CD1c-positive myeloid dendritic cell (primary cell): ENCODE measurements at regions not wholly inside any gene's neighbourhood (a gene's known extent, or its start where the extent isn't known, plus 50 kb on each side); places are given as distances from the start of the nearest gene placed in this dataset.
A peak's percentile ranks its signal among the peaks of the same experiment; 100 is the strongest.
"Not testable (repeated sequence)": the region's sequence is repeated elsewhere in the genome, so short reads cannot be mapped to it uniquely, and the experiment has no call there.

Experiments
- DNase-seq: peaks from one replicate; pipeline ENCODE4 v3.0.0-alpha.2; 2016; ENCODE audit errors: extremely low spot score

DNA sequence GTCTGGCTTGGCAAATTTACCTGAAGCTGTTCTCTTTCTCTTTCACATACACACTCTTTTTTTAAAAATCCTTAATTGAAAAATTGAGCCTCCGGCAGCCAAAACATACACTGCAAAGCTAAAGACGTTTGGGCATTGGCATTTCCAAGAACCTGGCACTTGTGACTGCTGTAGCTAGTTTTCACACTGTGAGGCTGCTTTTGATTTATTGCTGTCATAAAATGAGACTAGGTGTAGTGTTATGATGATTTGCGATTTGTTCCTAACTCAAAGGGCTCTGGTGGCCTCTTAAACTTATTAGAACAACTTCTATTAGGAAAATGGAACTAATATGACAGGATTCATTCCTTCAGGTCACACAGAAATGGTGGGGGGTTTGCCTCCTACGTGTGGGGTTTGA, 377.1 kb upstream of the FAR2 start:
- no peak for DNase-seq

DNA sequence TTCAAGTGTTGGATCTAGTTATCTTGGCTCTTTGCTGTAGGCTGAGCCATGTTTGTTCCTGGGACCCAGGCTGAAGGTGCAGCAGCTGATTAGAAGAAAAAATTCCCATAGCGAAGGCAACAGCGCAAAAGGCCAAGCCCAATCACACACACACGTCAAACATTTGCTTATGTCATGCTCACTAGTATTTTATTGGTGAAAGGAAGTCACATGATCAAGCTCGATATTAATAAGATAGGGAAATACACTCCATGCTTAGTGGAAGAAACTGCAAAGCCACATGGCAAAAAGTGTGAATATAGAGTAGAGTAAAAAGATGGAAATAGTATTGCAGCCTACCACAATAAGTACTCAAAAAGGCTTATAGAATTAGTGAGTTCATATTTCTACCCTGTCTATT, 373.5 kb upstream of the FAR2 start:
- no peak for DNase-seq

DNA sequence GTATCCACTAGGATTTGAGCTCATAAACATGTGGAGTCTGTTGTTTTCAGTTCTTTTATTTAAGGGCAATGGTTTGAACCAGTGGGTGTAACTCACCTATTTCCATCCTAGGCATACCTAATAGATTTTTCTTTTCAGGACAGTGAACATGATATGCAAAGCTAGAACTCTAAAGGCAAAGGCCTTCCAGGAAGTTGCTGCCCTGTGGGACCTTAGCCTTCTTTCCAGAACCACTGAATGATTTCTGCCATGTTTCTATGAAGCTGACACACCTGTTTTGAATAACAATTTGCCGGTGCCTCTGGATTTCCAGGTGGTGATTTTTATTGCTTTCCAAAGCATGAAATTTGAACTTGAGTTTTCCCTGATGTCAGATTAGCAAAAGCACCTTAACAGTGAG, 372.9 kb upstream of the FAR2 start:
- DNase-seq: no peak

DNA sequence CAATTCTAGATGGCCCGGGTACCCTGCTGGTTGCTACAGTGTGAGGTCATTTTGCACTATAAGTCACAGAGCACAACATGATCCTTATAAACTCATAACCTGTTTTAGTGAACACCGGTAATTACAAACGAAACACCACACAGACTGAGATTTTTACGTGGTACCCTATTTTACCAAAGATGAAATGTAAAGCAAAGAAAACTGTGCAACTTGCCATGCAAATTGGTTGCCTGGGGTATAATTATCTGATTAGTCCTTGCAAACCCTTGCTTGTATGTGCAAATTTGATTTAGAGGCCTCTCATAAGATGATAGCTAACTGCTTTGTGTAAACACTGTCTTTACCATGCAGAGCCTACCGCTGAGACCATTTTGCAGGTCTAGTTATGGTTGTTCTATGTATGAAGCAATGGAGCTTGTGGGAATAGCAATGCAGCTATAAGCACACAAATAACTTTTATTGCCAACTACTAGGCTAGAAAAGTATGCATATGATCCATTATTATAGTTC, 372.1 kb upstream of the FAR2 start:
- no peak for DNase-seq

DNA sequence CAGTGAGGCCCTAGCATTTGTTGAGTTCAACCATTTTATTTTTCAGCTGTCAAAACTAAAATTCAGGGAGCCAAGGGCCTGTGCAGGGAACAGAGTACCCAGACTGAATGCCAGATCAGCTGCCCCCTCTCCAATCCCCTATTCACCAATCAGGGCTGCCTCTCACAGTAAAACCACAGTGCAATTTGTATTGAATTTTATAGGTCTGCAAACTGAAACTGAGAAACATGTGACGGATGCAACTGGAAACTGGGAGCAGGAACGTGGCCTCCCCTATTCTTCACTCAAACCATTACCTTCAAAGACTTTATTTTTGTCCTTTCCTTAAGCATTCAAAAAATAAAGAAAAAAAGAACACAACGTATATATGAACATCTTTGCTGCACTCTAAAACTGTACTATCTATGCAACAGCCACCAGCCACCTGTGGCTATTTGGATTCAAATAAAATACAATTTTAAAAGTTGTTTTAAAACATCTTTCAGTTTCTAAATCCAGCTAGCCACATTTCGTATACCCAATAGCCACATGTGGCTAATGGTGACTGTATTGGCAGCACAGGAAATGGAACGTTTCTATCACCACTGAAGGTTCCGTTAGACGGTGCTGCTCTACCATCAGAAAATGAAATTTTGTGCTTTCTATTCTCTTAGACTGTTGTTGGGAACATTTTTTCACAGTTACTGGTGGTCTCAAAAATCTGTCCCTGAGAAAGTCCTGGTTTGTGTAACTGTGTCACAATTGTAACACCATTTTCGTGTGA, 371.3 kb upstream of the FAR2 start:
- no peak for DNase-seq

DNA sequence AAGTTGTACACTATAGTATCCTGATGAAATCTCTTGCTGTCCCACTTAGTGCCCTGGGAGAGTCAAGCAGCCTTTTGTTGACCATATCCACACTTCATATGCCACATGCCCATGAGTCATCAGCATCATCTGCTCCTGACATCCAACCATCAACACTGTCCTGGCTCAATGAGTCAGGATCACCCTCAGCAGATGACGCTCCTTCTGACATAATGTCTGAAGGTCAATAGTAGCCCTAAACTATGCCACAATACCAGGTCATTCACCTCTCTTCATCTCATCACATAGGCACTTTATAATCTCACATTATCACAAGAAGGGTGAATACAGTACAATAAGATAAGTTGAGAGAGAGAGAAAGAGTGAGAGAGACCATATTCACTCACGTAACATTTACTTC, 369.0 kb upstream of the FAR2 start:
- DNase-seq: peak; percentile 12

DNA sequence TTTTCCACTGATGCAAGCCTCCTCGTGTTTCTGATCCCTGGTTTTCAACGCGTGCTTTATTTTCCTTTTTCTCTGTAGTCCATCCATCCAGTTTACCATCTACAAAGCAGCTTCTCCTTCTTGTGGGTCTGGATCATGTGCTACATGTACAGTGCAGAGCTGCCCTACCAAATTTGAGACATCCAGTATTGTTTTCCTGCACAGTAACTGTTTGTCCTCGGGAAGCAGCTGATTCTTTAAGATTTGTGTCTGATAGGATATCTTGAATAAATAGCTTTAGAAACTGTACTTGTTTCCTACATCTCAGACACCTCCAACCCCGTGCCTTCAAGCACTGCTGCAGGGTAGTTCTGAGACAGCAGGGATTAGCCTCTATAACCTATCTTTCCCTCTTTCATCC, 368.1 kb upstream of the FAR2 start:
- no peak for DNase-seq

DNA sequence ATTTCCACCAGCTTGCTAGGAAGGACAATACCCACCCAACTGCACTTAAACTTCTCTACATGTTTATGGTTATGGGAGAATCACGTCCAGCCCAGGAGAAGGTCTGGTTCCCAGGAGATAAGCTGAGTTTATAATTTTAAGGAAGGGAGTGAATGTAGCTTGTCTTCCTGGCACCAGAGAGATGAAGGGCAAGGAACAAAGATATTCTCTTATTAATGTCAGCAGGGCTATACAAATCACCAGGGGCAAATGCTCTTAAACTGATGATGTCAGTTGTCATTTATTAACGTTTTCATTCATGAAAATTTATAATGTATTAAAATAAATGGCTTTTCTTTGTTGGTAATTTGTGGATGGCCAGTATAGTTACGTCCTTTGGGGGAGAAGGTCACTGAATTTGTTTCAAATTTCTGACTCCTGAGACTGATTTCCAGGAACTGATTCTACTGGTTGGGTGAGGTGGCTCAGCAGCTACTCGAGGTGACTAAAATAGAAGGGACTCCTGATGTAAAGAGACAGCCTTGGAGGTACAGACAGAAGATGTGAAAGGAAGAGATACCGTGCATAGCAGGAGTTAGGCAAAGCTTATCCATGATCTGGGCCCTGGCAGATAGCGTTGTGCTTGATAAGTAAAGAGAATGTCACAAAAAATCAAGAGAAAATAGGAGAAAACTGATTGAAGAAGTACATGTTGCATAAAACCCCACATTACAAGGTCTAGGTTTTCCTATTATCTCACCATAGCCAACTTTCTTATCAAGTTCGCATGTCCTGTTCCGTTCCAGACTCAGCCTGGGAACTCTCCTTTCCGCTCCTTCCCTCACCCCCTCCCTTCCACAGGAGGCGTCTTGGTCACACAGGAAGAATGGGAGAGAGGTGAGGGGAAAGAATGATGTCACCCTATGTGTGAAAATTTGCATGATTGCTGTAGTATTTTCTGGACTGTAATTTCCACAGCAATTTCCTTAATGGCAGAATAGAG, 367.1 kb upstream of the FAR2 start:
- DNase-seq: no peak

DNA sequence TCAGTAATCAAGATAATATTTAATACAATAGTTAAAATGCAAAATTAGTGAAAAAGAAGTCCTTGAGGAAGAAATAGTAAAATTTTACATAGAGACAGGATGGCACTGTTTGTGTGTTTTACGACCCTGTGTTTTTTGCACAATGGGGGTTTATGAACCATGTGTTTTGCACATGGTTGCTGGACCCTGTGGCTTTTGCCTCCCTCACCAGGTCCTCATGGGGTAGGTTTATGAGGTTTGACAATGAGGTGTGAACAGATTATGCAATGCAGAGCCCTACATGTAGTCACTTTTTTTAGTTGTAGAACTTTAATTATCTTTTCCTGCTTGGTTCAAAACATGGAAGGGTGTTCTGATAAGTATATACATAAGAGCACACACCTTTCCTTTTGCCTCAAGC, 366.3 kb upstream of the FAR2 start:
- no peak for DNase-seq

DNA sequence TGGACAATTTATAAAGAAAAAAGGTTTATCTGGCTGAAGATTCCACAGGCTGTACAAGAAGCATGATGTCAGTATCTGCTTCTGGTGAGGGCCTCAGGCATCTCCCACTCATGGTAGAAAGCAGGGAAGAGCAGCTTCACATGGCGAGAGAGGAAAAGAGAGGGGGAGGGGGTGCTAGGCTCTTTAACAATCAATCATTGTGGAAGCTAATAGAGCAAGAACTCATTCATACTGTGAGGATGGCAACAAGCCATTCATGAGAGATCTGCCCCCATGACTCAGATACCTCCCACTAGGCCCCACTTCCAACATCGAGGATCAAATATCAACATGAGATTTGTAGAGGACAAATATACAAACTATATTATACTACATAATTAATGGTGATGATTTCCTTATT, 361.9 kb upstream of the FAR2 start:
- no peak for DNase-seq

DNA sequence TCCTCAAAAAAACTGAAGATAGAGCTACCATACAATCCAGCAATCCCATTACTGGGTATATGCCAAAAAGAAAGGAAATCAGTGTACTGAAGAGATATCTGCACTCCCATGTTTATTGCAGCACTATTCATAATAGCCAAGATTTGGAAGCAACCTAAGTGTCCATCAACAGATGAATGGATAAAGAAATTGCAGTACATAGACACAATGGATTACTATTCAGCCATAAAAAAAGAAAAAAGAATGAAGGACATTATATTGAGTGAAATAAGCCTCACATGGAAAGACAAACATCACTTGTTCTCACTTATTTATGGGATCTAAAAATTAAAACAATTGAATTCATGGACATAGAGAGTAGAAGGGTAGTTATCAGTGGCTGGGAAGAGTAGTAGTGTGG, 360.8 kb upstream of the FAR2 start:
- DNase-seq: not testable (repeated sequence)

DNA sequence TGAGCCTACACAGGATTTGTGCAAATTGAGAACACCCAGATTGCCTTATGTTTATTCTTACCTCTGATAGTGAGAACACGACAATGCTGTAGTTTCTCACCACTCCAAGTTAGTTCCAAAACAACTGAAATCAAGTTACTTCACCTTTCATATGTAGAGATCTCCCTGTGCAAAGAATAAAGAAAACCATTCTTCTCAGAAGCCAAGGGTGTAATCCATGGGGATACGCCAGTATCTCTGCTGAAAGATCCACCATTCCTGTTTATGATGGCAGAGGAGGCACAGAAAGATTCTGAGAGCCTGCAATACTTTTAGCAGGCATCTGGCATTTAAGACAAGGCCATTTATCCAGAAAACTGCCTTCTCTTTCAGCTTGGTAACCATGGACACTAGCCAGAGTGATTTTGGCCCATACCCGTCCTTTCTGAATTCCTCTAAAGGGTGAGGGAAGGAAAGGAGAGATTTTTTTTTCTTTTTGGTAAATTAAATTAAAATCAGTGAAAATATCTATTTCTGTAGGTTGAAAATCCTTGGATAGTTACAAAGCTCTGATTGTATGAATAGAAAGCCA, 355.4 kb upstream of the FAR2 start:
- DNase-seq: no peak

DNA sequence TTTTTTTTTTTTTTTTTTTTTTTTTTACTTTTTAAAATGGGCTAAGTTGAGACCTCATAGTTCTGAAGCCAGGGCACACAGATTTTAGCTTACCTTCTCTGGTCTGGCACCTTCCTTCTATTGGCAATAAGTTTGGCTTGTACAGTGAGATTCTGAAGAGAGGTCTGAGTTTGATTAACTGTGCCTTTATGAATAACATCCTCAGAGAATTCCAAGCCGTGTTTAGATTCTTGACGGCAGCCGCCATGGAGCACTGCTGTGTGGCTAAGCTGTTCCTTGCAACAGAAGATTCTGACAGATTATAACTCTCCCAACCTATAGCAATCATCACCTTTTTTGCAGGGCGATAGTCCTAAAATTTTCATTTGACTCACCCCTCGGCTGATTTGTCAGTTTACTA, 354.9 kb upstream of the FAR2 start:
- DNase-seq: no peak

DNA sequence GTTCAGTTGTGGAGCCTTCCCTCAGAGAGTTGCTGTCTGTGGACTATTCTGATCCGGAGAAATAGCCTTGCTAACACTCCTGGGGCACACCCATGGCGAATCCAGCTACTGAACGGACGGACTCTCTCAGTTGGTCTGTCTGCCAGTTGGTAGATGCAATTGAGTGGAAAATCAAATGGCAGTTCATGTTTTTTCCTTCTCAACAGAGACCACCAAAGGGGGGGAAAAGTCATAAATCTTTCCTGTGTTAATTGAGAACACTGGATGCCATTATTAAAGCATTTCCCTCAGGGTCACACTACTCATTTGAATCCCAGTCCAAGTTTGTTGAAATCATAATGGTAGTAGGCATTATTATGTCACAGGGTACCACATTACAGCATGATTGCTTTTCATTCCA, 354.3 kb upstream of the FAR2 start:
- DNase-seq: no peak

DNA sequence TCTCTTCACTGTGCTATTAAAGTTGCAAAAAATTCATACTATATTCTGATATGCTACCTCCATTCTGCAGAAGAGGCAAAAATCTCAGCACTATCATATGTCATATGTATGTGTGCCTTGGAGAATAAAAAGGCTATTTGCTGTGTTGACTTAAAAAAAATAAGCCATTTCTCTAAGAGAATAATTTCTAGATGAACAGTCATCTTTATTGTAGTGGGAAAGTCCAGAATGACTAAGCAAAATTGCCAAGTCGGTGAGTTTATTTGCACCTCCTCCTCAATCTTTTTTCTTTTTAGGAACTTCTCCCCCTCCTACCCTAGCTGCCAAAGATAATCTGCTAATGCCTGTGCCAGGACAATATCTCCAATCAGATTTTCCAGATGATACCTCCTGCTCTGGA, 353.8 kb upstream of the FAR2 start:
- DNase-seq: no peak

DNA sequence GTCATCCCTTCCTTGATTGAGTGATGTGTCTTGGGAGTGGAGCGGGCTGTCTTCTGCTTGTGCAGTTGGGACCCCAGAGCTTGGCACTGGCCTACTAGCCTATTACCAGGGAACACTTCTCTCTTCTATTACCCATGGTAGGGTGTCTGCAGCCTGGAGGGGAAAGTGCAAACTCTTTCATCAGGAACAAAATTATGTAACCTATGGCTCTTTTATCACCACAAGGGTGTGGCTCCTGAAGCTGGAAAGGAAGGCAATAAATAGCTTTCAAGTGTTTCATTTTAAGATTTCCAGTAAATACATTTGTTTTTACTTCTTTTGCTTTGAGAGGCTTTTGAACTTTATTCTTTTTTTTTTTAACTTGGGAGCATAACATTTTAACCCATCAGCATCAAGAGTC, 349.7 kb upstream of the FAR2 start:
- no peak for DNase-seq

DNA sequence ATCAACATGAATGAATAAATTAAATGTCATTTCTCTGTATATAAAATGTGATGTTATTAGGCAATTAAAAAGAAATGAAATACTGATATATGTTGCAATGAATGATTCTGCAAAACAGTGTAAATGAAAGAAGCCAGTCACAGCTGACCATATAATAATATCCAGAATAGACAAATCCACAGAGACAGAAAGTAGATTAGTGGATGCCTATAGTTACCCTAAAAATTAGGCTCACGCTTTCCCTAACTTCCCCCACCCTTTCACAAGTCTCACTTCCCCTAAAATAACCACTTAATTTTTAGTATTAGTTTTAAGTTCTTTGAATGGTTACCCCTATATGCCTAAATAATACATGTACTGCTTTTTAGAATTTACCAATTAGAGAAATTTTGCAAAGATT, 348.9 kb upstream of the FAR2 start:
- DNase-seq: peak; percentile 54

DNA sequence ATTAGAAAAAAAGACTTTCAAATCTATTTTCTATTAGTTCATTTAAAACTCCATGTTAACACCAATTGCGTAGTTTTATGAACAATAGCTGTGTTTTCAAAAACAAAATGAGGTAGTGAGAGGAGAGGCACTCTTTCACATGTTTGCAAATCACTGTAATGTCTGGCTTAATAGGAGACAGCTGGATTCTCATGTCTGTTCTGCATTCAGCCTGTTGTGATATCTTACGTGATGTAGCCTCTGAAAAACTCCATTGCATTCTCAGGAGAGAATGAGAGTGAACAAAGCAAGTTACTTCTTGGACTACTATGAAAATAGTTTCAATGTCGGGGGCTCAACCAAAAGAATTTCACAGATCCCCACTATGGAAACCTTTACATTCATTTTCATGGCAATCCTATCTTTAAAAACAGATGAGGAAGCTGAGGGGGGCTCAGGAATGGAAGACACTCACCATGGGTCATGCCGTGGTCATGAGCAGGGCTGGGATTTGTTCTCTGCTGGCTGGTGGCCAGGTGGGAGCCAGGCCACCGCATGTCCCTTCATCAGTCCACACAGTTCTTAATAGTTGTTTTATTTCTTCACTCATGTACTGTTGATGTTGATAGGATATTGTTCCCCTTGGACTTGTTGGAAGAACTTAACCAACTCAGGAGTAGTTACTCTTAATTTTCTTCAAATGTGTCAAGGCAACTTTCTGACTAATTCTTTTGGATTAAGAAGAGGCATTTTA, 346.2 kb upstream of the FAR2 start:
- DNase-seq: no peak

DNA sequence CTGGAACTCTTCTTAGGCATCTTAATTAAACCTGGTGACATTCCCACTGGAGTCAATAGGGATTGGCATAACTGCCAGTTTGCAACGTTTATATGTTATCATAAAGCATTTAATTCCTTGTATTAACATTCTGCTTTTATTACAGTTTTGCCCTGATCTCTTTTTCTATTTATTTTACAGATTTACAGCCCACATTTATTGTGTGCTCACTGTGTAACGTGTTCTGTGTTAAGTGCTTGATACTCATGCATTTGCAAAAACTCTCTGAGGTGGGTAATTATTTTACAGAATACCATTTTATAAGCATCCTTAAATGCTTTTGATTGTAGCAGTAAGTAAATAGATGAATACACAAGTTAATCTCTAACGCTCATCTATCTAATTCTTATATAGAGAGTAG, 341.5 kb upstream of the FAR2 start:
- no peak for DNase-seq

DNA sequence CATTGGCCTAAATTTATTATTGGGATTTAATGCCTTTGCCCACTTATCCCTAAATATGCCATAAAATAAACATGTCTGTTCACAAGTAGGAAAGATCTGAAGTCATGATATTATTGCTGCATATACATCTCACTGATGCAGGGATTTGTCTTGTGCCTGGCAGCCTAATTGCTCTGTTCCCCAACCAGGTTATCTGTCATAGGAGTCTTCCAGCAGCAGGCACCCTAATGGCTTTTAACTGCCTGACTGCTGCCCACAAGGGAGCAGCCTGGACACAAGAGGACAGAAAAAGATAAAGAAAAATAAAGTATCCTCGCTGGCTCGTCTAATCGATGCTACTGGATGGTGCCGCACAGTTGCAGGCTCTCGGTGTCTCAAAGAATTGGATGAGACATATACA, 337.6 kb upstream of the FAR2 start:
- DNase-seq: no peak

DNA sequence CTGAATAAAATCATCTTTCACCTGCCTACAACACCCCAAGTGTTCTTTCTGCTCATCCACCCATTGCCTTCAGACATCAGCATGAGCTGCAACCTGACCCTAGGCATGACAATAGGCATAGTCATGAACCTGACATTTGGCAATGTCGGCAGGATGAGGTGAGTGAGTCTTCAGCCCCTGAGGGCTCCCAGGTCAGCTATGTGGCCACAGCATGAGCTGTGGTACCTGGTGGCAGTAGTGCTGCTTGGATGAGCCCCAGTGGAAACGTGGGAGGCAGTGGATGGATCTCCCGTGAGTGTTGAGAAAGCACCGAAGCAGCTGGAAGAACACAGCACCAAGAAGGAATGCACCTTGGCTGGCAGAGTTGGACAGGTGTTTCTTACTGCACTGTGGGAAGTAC, 334.8 kb upstream of the FAR2 start:
- no peak for DNase-seq

DNA sequence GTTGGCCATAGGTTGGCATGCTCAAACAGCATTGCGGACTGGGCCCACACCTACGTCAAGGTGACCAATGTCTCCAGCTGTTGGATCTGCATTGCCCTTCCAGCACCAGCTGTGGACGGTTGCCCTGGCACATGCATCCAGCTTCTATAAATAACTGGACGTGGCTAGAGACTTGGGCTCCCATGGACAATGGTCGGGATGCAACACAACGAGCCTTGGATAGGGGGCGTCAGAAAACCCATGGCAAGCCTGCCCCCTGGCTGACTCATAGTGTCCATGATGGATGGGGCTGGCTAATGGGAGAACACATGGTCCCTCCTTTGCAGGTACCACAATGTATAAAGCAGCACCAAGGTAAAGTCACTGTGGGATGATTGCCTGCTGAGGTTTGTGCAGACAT, 331.6 kb upstream of the FAR2 start:
- DNase-seq: no peak
